BJ (cell line): ENCODE measurements at regions not wholly inside any gene's neighbourhood (a gene's known extent, or its start where the extent isn't known, plus 50 kb on each side); places are given as distances from the start of the nearest gene placed in this dataset.
"Not testable (repeated sequence)": the region's sequence is repeated elsewhere in the genome, so short reads cannot be mapped to it uniquely, and the experiment has no call there.

ENCODE experiments used
- CTCF ChIA-PET: fragments of 350-600 bp; formaldehyde crosslinking; extraction: SDS; loops from one replicate; lab custom pipeline; 2021; ENCODE audit warnings: antibody characterized with exemption, inconsistent platforms; lab: Yijun Ruan, JAX
- POLR2A ChIA-PET: fragments of 300-600 bp; sonication (Branson Sonifier 250); formaldehyde crosslinking; extraction: SDS; loops from one replicate; lab custom pipeline; 2021; ENCODE audit warnings: antibody characterized with exemption; lab: Charles Lee
- DNase-seq: peaks from one replicate; pipeline ENCODE4 v3.0.0-alpha.2; 2011; ENCODE audit warnings: low read depth
- H3K27me3 ChIP-seq: 2 replicates; pipeline ENCODE4 v1.6.0; 2011; ENCODE audit warnings: low read length; ENCODE audit not compliant: control insufficient read depth, insufficient read depth
- H3K36me3 ChIP-seq: 2 replicates; pipeline ENCODE4 v1.5.1; 2011; ENCODE audit warnings: low read length; ENCODE audit not compliant: control insufficient read depth, insufficient read depth
- H3K4me3 ChIP-seq: 2 replicates; pipeline ENCODE4 v1.5.1; 2011; ENCODE audit warnings: low read depth, mild to moderate bottlenecking, control low read depth, low read length
- CTCF ChIP-seq: IDR thresholded peaks from 2 replicates; pipeline ENCODE4 v1.5.1; 2011; ENCODE audit warnings: low read depth, mild to moderate bottlenecking, control low read depth, inconsistent platforms, low read length, moderate library complexity; ENCODE audit not compliant: insufficient read depth

GRCh38 chr4:159966746-159967145, 863.9 kb downstream of the RAPGEF2 start:
- Histone ChIP-seq H3K27me3 (no peaks in the 10 kb centered on the region), H3K36me3 (no peaks in the 10 kb centered on the region), H3K4me3 (no peak overlapping the region)
- no peak for DNase-seq
- ChIA-PET POLR2A (no interaction called here), CTCF (no interaction called here)
- TF ChIP-seq CTCF: no peak

- CTCF ChIA-PET, POLR2A ChIA-PET, H3K27me3 ChIP-seq, H3K4me3 ChIP-seq, DNase-seq, H3K36me3 ChIP-seq: not testable (repeated sequence)
Observed at GRCh38 chr4:159976871-159977482, 874.1 kb downstream of the RAPGEF2 start.

GRCh38 chr4:159977907-159978617, 875.2 kb downstream of the RAPGEF2 start:
- Histone ChIP-seq H3K27me3 (no peaks in the 10 kb centered on the region), H3K4me3 (no peak overlapping the region), H3K36me3 (no peaks in the 10 kb centered on the region)
- no peak for TF ChIP-seq CTCF
- ChIA-PET CTCF (no interaction called here), POLR2A (no interaction called here)
- no peak for DNase-seq

GRCh38 chr4:159979351-159979750, 876.5 kb downstream of the RAPGEF2 start:
- ChIA-PET POLR2A (no interaction called here), CTCF (no interaction called here)

GRCh38 chr4:159979953-159980352, 877.1 kb downstream of the RAPGEF2 start:
- H3K4me3 ChIP-seq: no peak overlapping the region
- H3K27me3 ChIP-seq: no peaks in the 10 kb centered on the region
- DNase-seq: no peak
- ChIA-PET POLR2A (no interaction called here), CTCF (no interaction called here)
- no peak for TF ChIP-seq CTCF
- no peaks in the 10 kb centered on the region for H3K36me3 ChIP-seq

More at GRCh38 chr4:159979351-159979750, 876.5 kb downstream of the RAPGEF2 start:
- TF ChIP-seq CTCF: no peak
- Histone ChIP-seq H3K4me3 (no peak overlapping the region), H3K27me3 (no peaks in the 10 kb centered on the region), H3K36me3 (no peaks in the 10 kb centered on the region)
- DNase-seq: no peak
